T-helper 17 cell (primary cell): ENCODE measurements at regions not wholly inside any gene's neighbourhood (a gene's known extent, or its start where the extent isn't known, plus 50 kb on each side); places are given as distances from the start of the nearest gene placed in this dataset.

ENCODE experiments used
- ATAC-seq: fragments of 150-1000 bp; cut with Tn5 transposase; 2 replicates; pipeline ENCODE4 v1.10.0; 2021; ENCODE audit warnings: mild to moderate bottlenecking, moderate library complexity
- DNase-seq, 3 donors: peaks; one replicate each; pipeline versions ENCODE4 v3.0.0 to v3.0.0-alpha.2; 2020 to 2021
- H3K9me3 ChIP-seq: one replicate; pipeline ENCODE4 v1.7.0; 2013; ENCODE audit warnings: low read length, mild to moderate bottlenecking; ENCODE audit not compliant: control insufficient read depth, poor library complexity, severe bottlenecking
- H3K27ac Mint-ChIP-seq: one replicate; pipeline ENCODE4 v1.8.0; 2022; ENCODE audit warnings: mild to moderate bottlenecking, moderate library complexity, mixed read lengths
- H3K27me3 Mint-ChIP-seq: one replicate; pipeline ENCODE4 v1.8.0; 2022; ENCODE audit warnings: mixed read lengths
- H3K36me3 Mint-ChIP-seq: one replicate; pipeline ENCODE4 v1.8.0; 2022; ENCODE audit warnings: low read depth, mixed read lengths
- H3K4me1 Mint-ChIP-seq: one replicate; pipeline ENCODE4 v1.8.0; 2022; ENCODE audit warnings: mild to moderate bottlenecking, mixed read lengths
- H3K4me3 Mint-ChIP-seq: one replicate; pipeline ENCODE4 v1.8.0; 2022; ENCODE audit warnings: mild to moderate bottlenecking, moderate library complexity, mixed read lengths

DNA sequence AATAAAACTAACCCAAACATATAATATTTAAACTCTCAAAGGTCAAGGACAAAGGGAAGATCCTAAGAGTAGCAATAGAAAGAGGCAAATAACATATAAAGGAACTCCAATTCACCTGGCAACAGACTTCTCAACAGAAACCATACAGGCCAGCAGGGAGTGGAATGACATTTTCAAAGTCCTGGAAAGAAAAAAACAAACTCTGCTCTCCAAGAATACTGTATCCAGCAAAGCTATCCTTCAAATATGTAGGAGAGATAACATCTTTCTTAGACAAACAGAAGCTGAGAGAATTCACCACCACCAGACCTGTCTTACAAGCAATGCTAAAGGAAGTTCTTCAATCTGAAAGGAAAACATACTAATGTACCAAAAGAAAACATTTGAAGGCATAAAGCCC is 51.5 kb upstream of the TMEM158 start:
- H3K9me3 ChIP-seq: peaks cover 10% of the 10 kb centered on the region
- peaks cover 4% of the 10 kb centered on the region for H3K36me3 Mint-ChIP-seq
- ATAC-seq: no peak
- H3K27me3 Mint-ChIP-seq: peaks cover 32% of the 10 kb centered on the region
- DNase-seq: no peak
- H3K4me3 Mint-ChIP-seq: no peak overlapping the region
- H3K27ac Mint-ChIP-seq: no peak overlapping the region
- H3K4me1 Mint-ChIP-seq: no peaks in the 10 kb centered on the region

GRCh38 chr3:45280232-45280631 is 54.1 kb upstream of the TMEM158 start:
- Mint-ChIP-seq H3K27me3 (peaks cover 25% of the 10 kb centered on the region), H3K36me3 (peaks cover 4% of the 10 kb centered on the region), H3K27ac (no peak overlapping the region), H3K4me3 (no peak overlapping the region), H3K4me1 (no peaks in the 10 kb centered on the region)
- no peak for DNase-seq
- H3K9me3 ChIP-seq: peaks cover 10% of the 10 kb centered on the region
- no peak for ATAC-seq

- no peaks in the 10 kb centered on the region for H3K4me1 Mint-ChIP-seq
- ATAC-seq: no peak
- no peak for DNase-seq
- H3K9me3 ChIP-seq: peaks cover 10% of the 10 kb centered on the region
- no peak overlapping the region for H3K4me3 Mint-ChIP-seq
- H3K27ac Mint-ChIP-seq: no peak overlapping the region
- peaks cover 30% of the 10 kb centered on the region for H3K27me3 Mint-ChIP-seq
- H3K36me3 Mint-ChIP-seq: peaks cover 4% of the 10 kb centered on the region
Observed at GRCh38 chr3:45280971-45281370, 54.9 kb upstream of the TMEM158 start.

GRCh38 chr3:45283471-45283870 is 57.4 kb upstream of the TMEM158 start:
- Mint-ChIP-seq H3K27me3 (peaks cover 42% of the 10 kb centered on the region), H3K36me3 (no peaks in the 10 kb centered on the region), H3K27ac (no peak overlapping the region), H3K4me3 (no peak overlapping the region), H3K4me1 (no peaks in the 10 kb centered on the region)
- DNase-seq (no peak), ATAC-seq (no peak)
- peaks cover 2% of the 10 kb centered on the region for H3K9me3 ChIP-seq

DNA sequence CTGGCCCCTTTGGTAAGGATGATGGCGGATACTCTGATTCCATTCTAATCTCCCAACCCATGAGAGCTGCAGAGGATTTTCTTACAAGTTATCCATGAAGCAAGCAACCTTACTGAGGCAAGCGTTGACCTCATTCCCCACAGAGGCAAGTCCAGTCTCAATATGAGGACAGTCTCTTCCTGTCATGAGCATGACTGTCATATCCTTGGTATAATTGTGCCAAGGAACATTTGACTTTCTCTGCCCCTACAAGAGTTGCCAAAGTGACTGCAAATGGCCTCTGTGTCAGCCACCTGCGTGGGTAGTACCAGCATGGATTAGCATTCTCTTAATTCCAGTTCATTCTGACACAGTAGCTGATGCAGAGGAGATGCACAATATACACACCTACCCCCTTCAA is 71.2 kb upstream of the TMEM158 start:
- Mint-ChIP-seq H3K4me3 (no peak overlapping the region), H3K27me3 (peaks cover 44% of the 10 kb centered on the region), H3K36me3 (peaks cover 3% of the 10 kb centered on the region), H3K4me1 (no peaks in the 10 kb centered on the region), H3K27ac (no peak overlapping the region)
- no peak for ATAC-seq
- H3K9me3 ChIP-seq: peaks cover 8% of the 10 kb centered on the region
- no peak for DNase-seq

DNA sequence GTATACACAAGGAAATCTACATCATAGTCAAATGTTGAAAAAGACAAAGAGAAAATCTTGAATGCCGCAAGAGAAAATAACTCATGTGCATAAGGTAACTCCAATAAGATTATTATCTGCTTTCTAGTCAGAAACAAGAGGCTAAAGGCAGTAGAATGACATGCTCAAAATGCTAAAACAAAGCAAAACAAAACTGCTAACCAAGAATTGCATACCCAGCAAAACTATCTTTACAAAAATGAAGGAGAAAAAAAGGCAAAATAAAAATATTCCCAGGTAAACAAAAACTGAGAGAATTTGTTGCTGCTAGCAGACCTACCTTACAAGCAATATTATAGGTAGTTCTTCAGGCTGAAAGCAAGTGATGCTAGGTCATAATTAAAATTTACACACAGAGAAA is 76.4 kb upstream of the TMEM158 start:
- no peak for ATAC-seq
- H3K27ac Mint-ChIP-seq: no peak overlapping the region
- no peak for DNase-seq
- H3K9me3 ChIP-seq: peaks cover 8% of the 10 kb centered on the region
- no peak overlapping the region for H3K4me3 Mint-ChIP-seq
- H3K36me3 Mint-ChIP-seq: peaks cover 3% of the 10 kb centered on the region
- H3K4me1 Mint-ChIP-seq: no peaks in the 10 kb centered on the region
- H3K27me3 Mint-ChIP-seq: peaks cover 15% of the 10 kb centered on the region

DNA sequence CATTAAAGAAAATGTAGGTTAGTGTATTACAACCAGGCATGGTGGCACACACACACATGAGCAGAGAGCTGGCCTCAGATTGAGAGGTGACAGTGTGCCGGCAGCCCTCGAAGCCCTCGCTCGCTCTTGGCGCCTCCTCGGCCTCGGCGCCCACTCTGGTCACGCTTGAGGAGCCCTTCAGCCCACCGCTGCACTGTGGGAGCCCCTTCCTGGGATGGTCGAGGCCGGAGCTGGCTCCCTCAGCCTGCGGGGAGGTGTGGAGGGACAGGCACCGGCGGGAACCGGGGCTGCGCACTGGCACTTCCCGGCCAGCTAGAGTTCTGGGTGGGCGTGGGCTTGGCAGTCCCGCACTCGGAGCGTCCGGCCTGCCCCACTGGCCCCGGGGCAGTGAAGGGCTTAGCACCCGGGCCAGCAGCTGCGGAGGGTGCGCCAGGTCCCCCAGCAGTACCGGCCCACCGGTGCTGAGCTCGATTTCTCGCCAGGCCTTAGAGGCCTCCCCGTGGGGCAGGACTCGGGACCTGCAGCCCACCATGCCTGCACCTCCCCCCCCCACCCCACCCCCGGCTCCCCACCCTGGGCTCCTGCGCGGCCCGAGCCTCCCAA is 80.4 kb upstream of the TMEM158 start:
- Mint-ChIP-seq H3K4me3 (no peak overlapping the region), H3K27me3 (peaks cover 14% of the 10 kb centered on the region), H3K4me1 (no peaks in the 10 kb centered on the region), H3K27ac (no peak overlapping the region), H3K36me3 (no peaks in the 10 kb centered on the region)
- H3K9me3 ChIP-seq: no peaks in the 10 kb centered on the region
- no peak for ATAC-seq
- DNase-seq: no peak

GRCh38 chr3:45309876-45310275 is 78.5 kb upstream of the LARS2 start:
- DNase-seq (no peak), ATAC-seq (no peak)
- H3K36me3 Mint-ChIP-seq: no peaks in the 10 kb centered on the region
- H3K27me3 Mint-ChIP-seq: peaks cover 38% of the 10 kb centered on the region
- H3K4me1 Mint-ChIP-seq: peaks cover 3% of the 10 kb centered on the region
- H3K27ac Mint-ChIP-seq: no peak overlapping the region
- H3K9me3 ChIP-seq: no peaks in the 10 kb centered on the region
- no peak overlapping the region for H3K4me3 Mint-ChIP-seq

DNA sequence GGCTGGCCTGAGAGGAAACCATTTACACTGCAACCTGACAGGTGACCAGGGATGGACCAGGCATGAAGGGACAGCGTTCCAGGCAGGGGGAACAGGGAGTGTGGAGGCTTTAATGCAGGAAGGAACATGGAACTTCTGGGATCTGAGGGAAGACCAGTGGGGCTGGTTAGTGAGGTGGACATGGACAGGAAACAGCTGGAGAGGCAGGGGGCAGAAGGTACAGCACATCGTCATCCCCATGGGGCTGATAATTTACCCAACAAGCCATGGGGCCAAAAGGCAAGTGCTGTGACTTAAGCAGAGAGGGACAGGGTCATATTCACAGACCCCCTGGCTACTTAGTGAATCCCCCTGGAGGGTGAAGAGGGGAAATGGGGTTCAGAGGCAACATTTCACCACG is 77.0 kb upstream of the LARS2 start:
- H3K9me3 ChIP-seq: no peaks in the 10 kb centered on the region
- H3K4me3 Mint-ChIP-seq: no peak overlapping the region
- peaks cover 44% of the 10 kb centered on the region for H3K27me3 Mint-ChIP-seq
- peaks cover 3% of the 10 kb centered on the region for H3K4me1 Mint-ChIP-seq
- no peak overlapping the region for H3K27ac Mint-ChIP-seq
- ATAC-seq (no peak), DNase-seq (no peak)
- H3K36me3 Mint-ChIP-seq: no peaks in the 10 kb centered on the region

DNA sequence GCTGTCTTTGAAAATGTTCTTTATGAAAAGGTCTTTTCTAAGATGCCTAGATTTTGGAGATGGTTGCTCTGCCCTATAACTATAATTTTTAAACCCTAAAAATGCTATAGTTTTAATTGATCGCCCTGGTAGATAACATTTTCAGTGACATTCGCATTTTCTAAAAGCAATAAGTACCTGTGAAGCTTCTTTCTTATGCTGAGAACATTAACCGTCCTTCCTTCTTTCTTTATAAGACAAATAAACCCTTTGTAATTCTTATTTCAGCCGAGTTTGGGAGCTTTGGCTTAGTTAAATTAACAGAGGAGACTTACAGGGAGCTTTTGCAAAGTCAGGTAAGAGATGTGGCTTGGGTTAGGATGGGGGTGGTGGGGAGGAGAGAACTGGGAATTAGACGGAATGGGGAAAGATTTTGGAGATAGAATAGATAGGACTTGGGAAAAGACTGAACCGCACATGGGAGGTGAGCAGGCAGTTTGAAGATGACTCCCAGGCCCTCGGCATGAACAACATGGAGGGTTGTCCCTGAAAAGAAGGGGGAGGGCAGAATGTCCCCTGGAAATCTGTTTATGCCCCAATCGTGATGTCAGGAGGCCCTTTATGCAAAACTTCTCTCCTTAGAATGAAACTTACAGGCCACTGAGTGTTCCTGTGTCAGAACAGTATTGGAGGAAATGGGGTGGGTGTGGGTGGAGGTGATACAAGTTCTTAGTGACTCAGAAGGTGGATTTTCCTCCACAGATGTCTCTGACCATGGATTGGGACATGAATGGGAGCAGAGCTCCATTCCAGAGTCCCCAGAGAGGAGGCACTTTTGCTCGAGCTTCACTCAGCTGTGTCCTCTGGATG is 76.2 kb upstream of the LARS2 start:
- peaks cover 3% of the 10 kb centered on the region for H3K4me1 Mint-ChIP-seq
- DNase-seq (no peak), ATAC-seq (no peak)
- no peaks in the 10 kb centered on the region for H3K9me3 ChIP-seq
- no peaks in the 10 kb centered on the region for H3K36me3 Mint-ChIP-seq
- H3K4me3 Mint-ChIP-seq: no peak overlapping the region
- no peak overlapping the region for H3K27ac Mint-ChIP-seq
- peaks cover 44% of the 10 kb centered on the region for H3K27me3 Mint-ChIP-seq

- Mint-ChIP-seq H3K36me3 (no peaks in the 10 kb centered on the region), H3K4me1 (peaks cover 3% of the 10 kb centered on the region), H3K27me3 (peaks cover 48% of the 10 kb centered on the region), H3K27ac (no peak overlapping the region), H3K4me3 (no peak overlapping the region)
- no peak for ATAC-seq
- no peaks in the 10 kb centered on the region for H3K9me3 ChIP-seq
- no peak for DNase-seq
Observed at GRCh38 chr3:45312836-45313493, 75.4 kb upstream of the LARS2 start.

- H3K27me3 Mint-ChIP-seq: peaks cover 48% of the 10 kb centered on the region
- peaks cover 3% of the 10 kb centered on the region for H3K4me1 Mint-ChIP-seq
- H3K36me3 Mint-ChIP-seq: no peaks in the 10 kb centered on the region
- no peak overlapping the region for H3K27ac Mint-ChIP-seq
- no peak for DNase-seq
- no peak overlapping the region for H3K4me3 Mint-ChIP-seq
- ATAC-seq: no peak
- no peaks in the 10 kb centered on the region for H3K9me3 ChIP-seq
Observed at GRCh38 chr3:45313743-45314403, 74.5 kb upstream of the LARS2 start.

GRCh38 chr3:45317710-45318109 is 70.7 kb upstream of the LARS2 start:
- no peak for ATAC-seq
- Mint-ChIP-seq H3K4me1 (peaks cover 3% of the 10 kb centered on the region), H3K4me3 (no peak overlapping the region), H3K27ac (no peak overlapping the region), H3K36me3 (no peaks in the 10 kb centered on the region), H3K27me3 (peaks cover 50% of the 10 kb centered on the region)
- H3K9me3 ChIP-seq: no peaks in the 10 kb centered on the region
- no peak for DNase-seq
